Right lobe of liver (tissue), 4 donors: ENCODE measurements at regions not wholly inside any gene's neighbourhood (a gene's known extent, or its start where the extent isn't known, plus 50 kb on each side); places are given as distances from the start of the nearest gene placed in this dataset.

Experiments used
- CTCF ChIP-seq, 4 donors: fragments of 200-600 bp in 3 of 4; fragments of 450-650 bp in 1 of 4; IDR thresholded peaks; one replicate each; pipeline versions ENCODE4 v1.5.1 to v1.8.0; 2016 to 2022; ENCODE audit warnings: antibody characterized with exemption in 4 of 4, mild to moderate bottlenecking in 2 of 4
- POLR2A ChIP-seq: fragments of 450-650 bp; IDR thresholded peaks from one replicate; pipeline ENCODE4 v1.6.1; 2017; ENCODE audit warnings: antibody characterized with exemption, mild to moderate bottlenecking
- donor health status: DM: no; HTN: no; CAD: no.
- donor health status: DM: no; HTN: no; CAD: no.
- donor health status: DM: no; HTN: yes; CAD: no.

GRCh38 chr2:61758159-61758558 lies 95.7 kb downstream of the FAM161A start:
- TF ChIP-seq CTCF (IDR thresholded peaks at IDR 0.05), result no peak
- TF ChIP-seq POLR2A, result no peak
